HuH-7.5 (cell line): ENCODE measurements at regions not wholly inside any gene's neighbourhood (a gene's known extent, or its start where the extent isn't known, plus 50 kb on each side); places are given as distances from the start of the nearest gene placed in this dataset.

Source experiments
- DNase-seq: peaks from one replicate; pipeline ENCODE4 v3.0.0; 2011; ENCODE audit warnings: low spot score

GRCh38 chr1:204736836-204737235 lies 51.3 kb upstream of the LRRN2 start:
- DNase-seq, result no peak

- no peak for DNase-seq
Observed at GRCh38 chr1:204738506-204738905, 53.0 kb upstream of the LRRN2 start.

GRCh38 chr1:204740354-204740753 lies 54.8 kb upstream of the LRRN2 start:
- DNase-seq, result no peak

GRCh38 chr1:204741440-204741839 lies 55.9 kb upstream of the LRRN2 start:
- no peak for DNase-seq

GRCh38 chr1:204742676-204743251 lies 57.2 kb upstream of the LRRN2 start:
- no peak for DNase-seq

- DNase-seq, result no peak
Observed at GRCh38 chr1:204744107-204744779, 58.7 kb upstream of the LRRN2 start.

- no peak for DNase-seq
Observed at GRCh38 chr1:204746838-204747442, 61.4 kb upstream of the LRRN2 start.

- no peak for DNase-seq
Observed at GRCh38 chr1:204751480-204751879, 65.9 kb upstream of the LRRN2 start.

- no peak for DNase-seq
Observed at GRCh38 chr1:204751883-204752687, 66.5 kb upstream of the LRRN2 start.

- DNase-seq, result no peak
Observed at GRCh38 chr1:204752688-204753040, 67.1 kb upstream of the LRRN2 start.

- no peak for DNase-seq
Observed at GRCh38 chr1:204754821-204755220, 69.3 kb upstream of the LRRN2 start.

- no peak for DNase-seq
Observed at GRCh38 chr1:204756349-204756748, 70.8 kb upstream of the LRRN2 start.

GRCh38 chr1:204756811-204757210 lies 71.3 kb upstream of the LRRN2 start:
- no peak for DNase-seq

GRCh38 chr1:204758601-204759000 lies 73.1 kb upstream of the LRRN2 start:
- no peak for DNase-seq

- DNase-seq, result no peak
Observed at GRCh38 chr1:204760350-204760749, 74.8 kb upstream of the LRRN2 start.

- no peak for DNase-seq
Observed at GRCh38 chr1:204760757-204761156, 75.2 kb upstream of the LRRN2 start.

- peak; percentile 38 for DNase-seq
Observed at GRCh38 chr1:204763773-204764427, 78.4 kb upstream of the LRRN2 start.

- no peak for DNase-seq
Observed at GRCh38 chr1:204769997-204770396, 84.5 kb upstream of the LRRN2 start.

- no peak for DNase-seq
Observed at GRCh38 chr1:204771358-204771757, 85.8 kb upstream of the LRRN2 start.

- no peak for DNase-seq
Observed at GRCh38 chr1:204773246-204773645, 87.7 kb upstream of the LRRN2 start.

GRCh38 chr1:204775546-204775945 lies 90.0 kb upstream of the LRRN2 start:
- DNase-seq, result no peak

GRCh38 chr1:204777591-204777990 lies 92.1 kb upstream of the LRRN2 start:
- no peak for DNase-seq
